C4-2B (cell line): ENCODE measurements at regions not wholly inside any gene's neighbourhood (a gene's known extent, or its start where the extent isn't known, plus 50 kb on each side); places are given as distances from the start of the nearest gene placed in this dataset.

ENCODE experiments used
- ZFX ChIP-seq: fragments of 450-650 bp; IDR thresholded peaks from 2 replicates; pipeline ENCODE4 v1.6.1; 2017
- TF ChIP-seq, protein P1 (sequence below): fragments of 450-650 bp; conservative IDR thresholded peaks from 2 replicates; pipeline ENCODE4 v1.5.1; 2017; ENCODE audit warnings: mild to moderate bottlenecking

DNA sequence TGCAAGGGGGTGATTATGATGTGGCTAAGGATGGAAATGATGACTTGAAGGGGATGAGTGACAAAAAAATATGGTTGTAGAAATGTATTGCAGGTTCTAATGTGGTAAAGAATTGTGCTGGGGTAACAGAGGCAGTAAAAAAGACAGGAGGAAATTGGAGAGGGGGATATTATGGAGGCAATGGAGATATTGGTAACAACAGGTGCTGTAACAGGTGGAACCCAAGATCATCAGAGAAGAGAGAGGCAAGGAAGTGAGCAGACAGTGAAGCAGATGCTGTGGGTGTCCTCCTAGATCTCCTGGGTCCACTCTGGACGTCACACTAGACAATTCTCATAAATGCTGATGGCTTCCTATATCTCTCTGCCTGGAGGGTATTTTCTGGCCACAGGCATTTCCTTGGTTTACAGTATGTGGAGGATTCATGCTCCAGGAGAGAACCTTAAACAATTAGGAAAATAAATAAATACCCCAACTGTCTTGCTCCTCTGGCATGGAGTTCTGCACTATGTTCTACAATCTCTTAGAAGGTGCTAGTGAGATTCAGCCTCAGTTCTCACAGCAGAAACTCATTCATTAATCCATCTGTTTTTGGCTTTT, 620.3 kb upstream of the PLXNA2 start:
- TF ChIP-seq, protein P1, sequence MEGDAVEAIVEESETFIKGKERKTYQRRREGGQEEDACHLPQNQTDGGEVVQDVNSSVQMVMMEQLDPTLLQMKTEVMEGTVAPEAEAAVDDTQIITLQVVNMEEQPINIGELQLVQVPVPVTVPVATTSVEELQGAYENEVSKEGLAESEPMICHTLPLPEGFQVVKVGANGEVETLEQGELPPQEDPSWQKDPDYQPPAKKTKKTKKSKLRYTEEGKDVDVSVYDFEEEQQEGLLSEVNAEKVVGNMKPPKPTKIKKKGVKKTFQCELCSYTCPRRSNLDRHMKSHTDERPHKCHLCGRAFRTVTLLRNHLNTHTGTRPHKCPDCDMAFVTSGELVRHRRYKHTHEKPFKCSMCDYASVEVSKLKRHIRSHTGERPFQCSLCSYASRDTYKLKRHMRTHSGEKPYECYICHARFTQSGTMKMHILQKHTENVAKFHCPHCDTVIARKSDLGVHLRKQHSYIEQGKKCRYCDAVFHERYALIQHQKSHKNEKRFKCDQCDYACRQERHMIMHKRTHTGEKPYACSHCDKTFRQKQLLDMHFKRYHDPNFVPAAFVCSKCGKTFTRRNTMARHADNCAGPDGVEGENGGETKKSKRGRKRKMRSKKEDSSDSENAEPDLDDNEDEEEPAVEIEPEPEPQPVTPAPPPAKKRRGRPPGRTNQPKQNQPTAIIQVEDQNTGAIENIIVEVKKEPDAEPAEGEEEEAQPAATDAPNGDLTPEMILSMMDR = no peak
- no peak for TF ChIP-seq ZFX
